HUES64 (cell line): ENCODE measurements at regions not wholly inside any gene's neighbourhood (a gene's known extent, or its start where the extent isn't known, plus 50 kb on each side); places are given as distances from the start of the nearest gene placed in this dataset.
"Not testable (repeated sequence)": the region's sequence is repeated elsewhere in the genome, so short reads cannot be mapped to it uniquely, and the experiment has no call there.

Experiments used
- H3K27ac ChIP-seq: 2 replicates; pipeline ENCODE4 v1.7.0; 2013; ENCODE audit warnings: low read depth, low read length, inconsistent platforms
- H3K27me3 ChIP-seq: 2 replicates; pipeline ENCODE4 v1.6.1; 2013; ENCODE audit warnings: mild to moderate bottlenecking, low read length; ENCODE audit not compliant: insufficient read depth
- H3K36me3 ChIP-seq: 2 replicates; pipeline ENCODE4 v1.6.1; 2013; ENCODE audit warnings: mild to moderate bottlenecking, low read length; ENCODE audit not compliant: insufficient read depth
- H3K4me1 ChIP-seq: 2 replicates; pipeline ENCODE4 v1.6.1; 2013; ENCODE audit warnings: mild to moderate bottlenecking, low read length, moderate library complexity; ENCODE audit not compliant: insufficient read depth
- H3K4me3 ChIP-seq: 2 replicates; pipeline ENCODE4 v1.5.1; 2013; ENCODE audit warnings: mild to moderate bottlenecking, low read length, moderate library complexity
- H3K9ac ChIP-seq: 2 replicates; pipeline ENCODE4 v1.6.1; 2013; ENCODE audit warnings: mild to moderate bottlenecking, low read depth, low read length
- H3K9me3 ChIP-seq: 2 replicates; pipeline ENCODE4 v1.6.1; 2013; ENCODE audit warnings: low read depth, low read length; ENCODE audit not compliant: insufficient read depth
- WGBS: fragments of 150-250, 120-280 bp; methylation state at CpG from one replicate; pipeline ENCODE4 v1.1.7; 2013; ENCODE audit warnings: missing lambda C conversion rate; 5-methylcytosine and 5-hydroxymethylcytosine counted together

- Histone ChIP-seq H3K27ac (no peak overlapping the region), H3K4me3 (no peak overlapping the region), H3K9ac (no peak overlapping the region), H3K9me3 (no peaks in the 10 kb centered on the region), H3K36me3 (no peaks in the 10 kb centered on the region), H3K4me1 (no peaks in the 10 kb centered on the region), H3K27me3 (peaks cover 5% of the 10 kb centered on the region; the same call in 1 of the 2 replicates)
- WGBS = 94% methylated on average over 3 of the region's 3 CpGs
These were observed 114.9 kb upstream of the TMEM45B start for GRCh38 chr11:129700701-129701100.

- Histone ChIP-seq H3K9me3 (no peaks in the 10 kb centered on the region), H3K36me3 (no peaks in the 10 kb centered on the region), H3K9ac (no peak overlapping the region), H3K27ac (no peak overlapping the region), H3K4me3 (no peak overlapping the region), H3K4me1 (no peaks in the 10 kb centered on the region), H3K27me3 (0 out of 2 replicates have a peak, but pooled peaks cover 1% of the 10 kb centered on the region)
- 94% methylated on average over 6 of the region's 6 CpGs for WGBS
These were observed 113.9 kb upstream of the TMEM45B start for GRCh38 chr11:129701706-129702105.

GRCh38 chr11:129702410-129703398 lies 112.9 kb upstream of the TMEM45B start:
- H3K4me1 ChIP-seq = no peaks in the 10 kb centered on the region
- no peak overlapping the region for H3K4me3 ChIP-seq
- H3K27ac ChIP-seq = no peak overlapping the region
- H3K27me3 ChIP-seq = no peaks in the 10 kb centered on the region
- H3K9me3 ChIP-seq = no peaks in the 10 kb centered on the region
- H3K9ac ChIP-seq = no peak overlapping the region
- 95% methylated on average over 14 of the region's 14 CpGs for WGBS
- H3K36me3 ChIP-seq = no peaks in the 10 kb centered on the region

GRCh38 chr11:129703846-129704245 lies 111.8 kb upstream of the TMEM45B start:
- no peak overlapping the region for H3K4me3 ChIP-seq
- no peak overlapping the region for H3K9ac ChIP-seq
- no peaks in the 10 kb centered on the region for H3K27me3 ChIP-seq
- 95% methylated on average over 6 of the region's 6 CpGs for WGBS
- H3K27ac ChIP-seq = no peak overlapping the region
- H3K4me1 ChIP-seq = no peaks in the 10 kb centered on the region
- H3K9me3 ChIP-seq = no peaks in the 10 kb centered on the region
- no peaks in the 10 kb centered on the region for H3K36me3 ChIP-seq

GRCh38 chr11:129704831-129705230 lies 110.8 kb upstream of the TMEM45B start:
- no peak overlapping the region for H3K4me3 ChIP-seq
- no peaks in the 10 kb centered on the region for H3K4me1 ChIP-seq
- no peaks in the 10 kb centered on the region for H3K9me3 ChIP-seq
- H3K36me3 ChIP-seq = no peaks in the 10 kb centered on the region
- H3K27ac ChIP-seq = no peak overlapping the region
- WGBS = 87% methylated on average over 3 of the region's 3 CpGs
- H3K9ac ChIP-seq = no peak overlapping the region
- H3K27me3 ChIP-seq = no peaks in the 10 kb centered on the region

- H3K9ac ChIP-seq = no peak overlapping the region
- no peak overlapping the region for H3K4me3 ChIP-seq
- H3K27me3 ChIP-seq = no peaks in the 10 kb centered on the region
- H3K36me3 ChIP-seq = no peaks in the 10 kb centered on the region
- WGBS = 94% methylated on average over 8 of the region's 8 CpGs
- H3K9me3 ChIP-seq = no peaks in the 10 kb centered on the region
- no peak overlapping the region for H3K27ac ChIP-seq
- H3K4me1 ChIP-seq = no peaks in the 10 kb centered on the region
These were observed 110.3 kb upstream of the TMEM45B start for GRCh38 chr11:129705341-129705740.

GRCh38 chr11:129705933-129706332 lies 109.7 kb upstream of the TMEM45B start:
- Histone ChIP-seq H3K27ac (no peak overlapping the region), H3K36me3 (no peaks in the 10 kb centered on the region), H3K9me3 (no peaks in the 10 kb centered on the region), H3K4me1 (no peaks in the 10 kb centered on the region), H3K4me3 (no peak overlapping the region), H3K27me3 (no peaks in the 10 kb centered on the region), H3K9ac (no peak overlapping the region)
- 93% methylated on average over 7 of the region's 7 CpGs for WGBS

GRCh38 chr11:129709801-129710398 lies 105.7 kb upstream of the TMEM45B start:
- no peaks in the 10 kb centered on the region for H3K4me1 ChIP-seq
- WGBS = 92% methylated on average over 15 of the region's 15 CpGs
- H3K36me3 ChIP-seq = no peaks in the 10 kb centered on the region

GRCh38 chr11:129710423-129710822 lies 105.2 kb upstream of the TMEM45B start:
- no peaks in the 10 kb centered on the region for H3K36me3 ChIP-seq
- 91% methylated on average over 2 of the region's 2 CpGs for whole genome bisulfite sequencing

More at GRCh38 chr11:129709801-129710398, 105.7 kb upstream of the TMEM45B start:
- no peak overlapping the region for H3K27ac ChIP-seq
- H3K9me3 ChIP-seq = 0 out of 2 replicates have a peak, but pooled peaks cover 3% of the 10 kb centered on the region
- no peak overlapping the region for H3K4me3 ChIP-seq
- H3K9ac ChIP-seq = no peak overlapping the region
- no peaks in the 10 kb centered on the region for H3K27me3 ChIP-seq

GRCh38 chr11:129711760-129712159 lies 103.9 kb upstream of the TMEM45B start:
- 0 out of 2 replicates have a peak, but pooled peaks cover 3% of the 10 kb centered on the region for H3K9me3 ChIP-seq
- H3K27ac ChIP-seq = no peak overlapping the region
- no peaks in the 10 kb centered on the region for H3K36me3 ChIP-seq
- H3K9ac ChIP-seq = no peak overlapping the region
- H3K4me3 ChIP-seq = no peak overlapping the region
- H3K27me3 ChIP-seq = no peaks in the 10 kb centered on the region
- 96% methylated on average over 3 of the region's 3 CpGs for WGBS
- no peaks in the 10 kb centered on the region for H3K4me1 ChIP-seq

More at GRCh38 chr11:129710423-129710822, 105.2 kb upstream of the TMEM45B start:
- Histone ChIP-seq H3K27ac (no peak overlapping the region), H3K27me3 (no peaks in the 10 kb centered on the region), H3K9ac (no peak overlapping the region), H3K4me1 (no peaks in the 10 kb centered on the region), H3K9me3 (0 out of 2 replicates have a peak, but pooled peaks cover 3% of the 10 kb centered on the region), H3K4me3 (no peak overlapping the region)

- H3K27ac ChIP-seq, H3K4me1 ChIP-seq, H3K27me3 ChIP-seq, H3K4me3 ChIP-seq, H3K9me3 ChIP-seq, H3K9ac ChIP-seq, H3K36me3 ChIP-seq: not testable (repeated sequence)
- WGBS = 88% methylated on average over 25 of the region's 25 CpGs
These were observed 103.0 kb upstream of the TMEM45B start for GRCh38 chr11:129712486-129713240.
